ENCODE measurements at regions not wholly inside any gene's neighbourhood (a gene's known extent, or its start where the extent isn't known, plus 50 kb on each side); places are given as distances from the start of the nearest gene placed in this dataset.
A peak's percentile ranks its signal among the peaks of the same experiment; 100 is the strongest.

GRCh38 chr6:141316236-141316635, 816.5 kb upstream of the GJE1 start:
- no peaks in the 10 kb centered on the region for H3K36me3 ChIP-seq (ENCODE audit: low read depth)

DNA sequence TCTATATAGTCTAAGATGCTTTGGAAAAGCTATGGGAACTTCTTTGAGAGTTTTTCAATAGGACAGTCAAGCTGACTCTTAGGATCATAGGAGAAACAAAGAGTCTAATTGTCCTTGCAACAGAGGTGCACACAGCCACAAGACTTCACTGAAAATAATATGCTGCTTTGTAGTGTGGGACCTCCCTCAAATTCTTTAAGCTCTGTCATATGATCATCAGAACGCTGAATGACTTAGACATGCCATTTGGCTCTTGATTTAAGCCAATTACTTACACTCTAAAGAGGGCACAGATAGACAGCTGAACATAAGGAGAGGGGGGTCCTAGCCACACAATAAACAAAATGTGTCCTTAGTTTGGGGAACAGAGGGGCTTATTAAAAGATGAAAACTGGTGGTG, 818.7 kb upstream of the GJE1 start:
- no peaks in the 10 kb centered on the region for H3K9me2 ChIP-seq (ENCODE audit: insufficient read depth)
- H3K27me3 ChIP-seq (ENCODE audit: insufficient read depth, low read depth): no peaks in the 10 kb centered on the region
- no peaks in the 10 kb centered on the region for H4K20me1 ChIP-seq (ENCODE audit: insufficient read depth)
- BruUV-seq (replicated peaks): no TSS peak
- POLR2A ChIA-PET (ENCODE audit: unreplicated experiment): no interaction called here
- H3K27ac ChIP-seq: no peak overlapping the region
- no peaks in the 10 kb centered on the region for H3K9me3 ChIP-seq (ENCODE audit: insufficient read depth, low read depth)
- H2AFZ ChIP-seq: no peak overlapping the region
- H3K4me2 ChIP-seq: no peak overlapping the region
- no peak overlapping the region for H3K4me3 ChIP-seq
- TF ChIP-seq, protein P1, sequence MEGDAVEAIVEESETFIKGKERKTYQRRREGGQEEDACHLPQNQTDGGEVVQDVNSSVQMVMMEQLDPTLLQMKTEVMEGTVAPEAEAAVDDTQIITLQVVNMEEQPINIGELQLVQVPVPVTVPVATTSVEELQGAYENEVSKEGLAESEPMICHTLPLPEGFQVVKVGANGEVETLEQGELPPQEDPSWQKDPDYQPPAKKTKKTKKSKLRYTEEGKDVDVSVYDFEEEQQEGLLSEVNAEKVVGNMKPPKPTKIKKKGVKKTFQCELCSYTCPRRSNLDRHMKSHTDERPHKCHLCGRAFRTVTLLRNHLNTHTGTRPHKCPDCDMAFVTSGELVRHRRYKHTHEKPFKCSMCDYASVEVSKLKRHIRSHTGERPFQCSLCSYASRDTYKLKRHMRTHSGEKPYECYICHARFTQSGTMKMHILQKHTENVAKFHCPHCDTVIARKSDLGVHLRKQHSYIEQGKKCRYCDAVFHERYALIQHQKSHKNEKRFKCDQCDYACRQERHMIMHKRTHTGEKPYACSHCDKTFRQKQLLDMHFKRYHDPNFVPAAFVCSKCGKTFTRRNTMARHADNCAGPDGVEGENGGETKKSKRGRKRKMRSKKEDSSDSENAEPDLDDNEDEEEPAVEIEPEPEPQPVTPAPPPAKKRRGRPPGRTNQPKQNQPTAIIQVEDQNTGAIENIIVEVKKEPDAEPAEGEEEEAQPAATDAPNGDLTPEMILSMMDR (conservative IDR thresholded peaks at IDR 0.05): no peak
- no peak for TF ChIP-seq EZH2 (IDR thresholded peaks at IDR 0.05; ENCODE audit: low read depth)
- no peak for DNase-seq
- CTCF ChIA-PET: no interaction called here
- H3F3A ChIP-seq (ENCODE audit: insufficient read depth, low read depth): no peaks in the 10 kb centered on the region
- H3K36me3 ChIP-seq (ENCODE audit: low read depth): no peaks in the 10 kb centered on the region
- H3K79me2 ChIP-seq (ENCODE audit: low read depth): no peaks in the 10 kb centered on the region
- intact Hi-C loops (cut with micrococcal nuclease; ENCODE audit: unreplicated experiment): no loop called here
- H3K4me1 ChIP-seq (replicated peaks; ENCODE audit: insufficient read depth): no peaks in the 10 kb centered on the region

More at GRCh38 chr6:141316236-141316635, 816.5 kb upstream of the GJE1 start:
- BruUV-seq (replicated peaks): no TSS peak
- Histone ChIP-seq H3K27me3 (ENCODE audit: insufficient read depth, low read depth) (no peaks in the 10 kb centered on the region), H3K4me1 (replicated peaks; ENCODE audit: insufficient read depth) (no peaks in the 10 kb centered on the region), H3F3A (ENCODE audit: insufficient read depth, low read depth) (no peaks in the 10 kb centered on the region), H2AFZ (no peak overlapping the region), H3K4me3 (no peak overlapping the region), H3K4me2 (no peak overlapping the region), H4K20me1 (ENCODE audit: insufficient read depth) (no peaks in the 10 kb centered on the region), H3K79me2 (ENCODE audit: low read depth) (no peaks in the 10 kb centered on the region), H3K9me3 (ENCODE audit: insufficient read depth, low read depth) (no peaks in the 10 kb centered on the region), H3K9me2 (ENCODE audit: insufficient read depth) (no peaks in the 10 kb centered on the region; the same call in 1 of the 2 replicates), H3K27ac (no peak overlapping the region)
- ChIA-PET POLR2A (ENCODE audit: unreplicated experiment) (no interaction called here), CTCF (no interaction called here)
- DNase-seq: no peak
- TF ChIP-seq EZH2 (IDR thresholded peaks at IDR 0.05; ENCODE audit: low read depth): no peak
- TF ChIP-seq, protein P1 (conservative IDR thresholded peaks at IDR 0.05): no peak
- intact Hi-C loops (cut with micrococcal nuclease; ENCODE audit: unreplicated experiment): no loop called here

DNA sequence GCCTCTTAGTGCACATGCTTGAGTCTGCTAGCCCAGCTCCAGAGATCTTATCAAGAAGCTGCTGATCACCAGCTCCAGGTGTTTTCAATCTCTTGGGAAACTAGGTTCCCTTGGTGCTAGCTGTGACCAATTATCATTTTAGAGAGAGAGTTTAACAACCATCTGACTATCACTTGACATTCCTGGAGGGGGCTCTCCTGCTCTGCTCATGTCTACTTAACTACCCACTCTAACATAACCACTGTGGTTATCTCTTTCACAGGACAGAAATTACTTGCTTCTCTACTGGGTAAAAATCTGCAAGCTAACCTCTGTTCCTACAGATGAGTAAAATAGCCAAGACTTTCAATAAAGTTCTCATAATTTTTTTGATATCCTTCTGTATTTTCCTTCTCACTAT, 823.4 kb upstream of the GJE1 start:
- TF ChIP-seq EZH2 (IDR thresholded peaks at IDR 0.05; ENCODE audit: low read depth): no peak
- TF ChIP-seq, protein P1 (conservative IDR thresholded peaks at IDR 0.05): no peak
- DNase-seq: no peak
- POLR2A ChIA-PET (ENCODE audit: unreplicated experiment): no interaction called here
- no peak overlapping the region for H3K27ac ChIP-seq
- CTCF ChIA-PET: no interaction called here
- H4K20me1 ChIP-seq (ENCODE audit: insufficient read depth): no peaks in the 10 kb centered on the region
- H3F3A ChIP-seq (ENCODE audit: insufficient read depth, low read depth): no peaks in the 10 kb centered on the region
- intact Hi-C loops (cut with micrococcal nuclease; ENCODE audit: unreplicated experiment): no loop called here
- no peaks in the 10 kb centered on the region for H3K27me3 ChIP-seq (ENCODE audit: insufficient read depth, low read depth)
- H3K9me2 ChIP-seq (ENCODE audit: insufficient read depth): peaks cover 3% of the 10 kb centered on the region; the same call in 1 of the 2 replicates
- no peaks in the 10 kb centered on the region for H3K9me3 ChIP-seq (ENCODE audit: insufficient read depth, low read depth)
- no peaks in the 10 kb centered on the region for H3K4me1 ChIP-seq (replicated peaks; ENCODE audit: insufficient read depth)
- H3K4me3 ChIP-seq: no peak overlapping the region
- BruUV-seq (replicated peaks): no TSS peak
- H3K4me2 ChIP-seq: no peak overlapping the region
- H3K79me2 ChIP-seq (ENCODE audit: low read depth): no peaks in the 10 kb centered on the region
- no peaks in the 10 kb centered on the region for H3K36me3 ChIP-seq (ENCODE audit: low read depth)
- 0 out of 2 replicates have a peak overlapping the region, but pooled peaks have one; percentile 21 for H2AFZ ChIP-seq

Measured in PC-9 (cell line).